Esophagus muscularis mucosa (tissue), 4 donors: ENCODE measurements at regions not wholly inside any gene's neighbourhood (a gene's known extent, or its start where the extent isn't known, plus 50 kb on each side); places are given as distances from the start of the nearest gene placed in this dataset.

ENCODE experiments used
- DNase-seq: peaks from one replicate; pipeline ENCODE4 v3.0.0-alpha.2; 2017; ENCODE audit errors: extremely low spot score
- H3K27ac ChIP-seq, 4 donors: fragments of 200-600 bp; sonication (generic); replicated peaks in 1 of 4; 1 replicate in 3 of 4; 2 replicates in 1 of 4; pipeline ENCODE4 v1.5.1; 2016 to 2019; ENCODE audit warnings: mild to moderate bottlenecking in 1 of 4
- H3K27me3 ChIP-seq, 4 donors: fragments of 200-600 bp; sonication (generic); one replicate each; pipeline versions ENCODE4 v1.5.1 to v1.6.0; 2016 to 2019
- H3K36me3 ChIP-seq, 4 donors: fragments of 200-600 bp; sonication (generic); one replicate each; pipeline ENCODE4 v1.5.1; 2016 to 2019
- H3K4me1 ChIP-seq, 4 donors: fragments of 200-600 bp; sonication (generic); one replicate each; pipeline ENCODE4 v1.5.1; 2016 to 2019
- H3K4me3 ChIP-seq, 4 donors: fragments of 200-600 bp; sonication (generic); 1 replicate in 2 of 4; 2 replicates in 2 of 4; pipeline ENCODE4 v1.5.1; 2016 to 2019; ENCODE audit warnings: mild to moderate bottlenecking in 4 of 4, moderate library complexity in 1 of 4
- H3K9me3 ChIP-seq, 4 donors: fragments of 200-600 bp; sonication (generic); 1 replicate in 3 of 4; 2 replicates in 1 of 4; pipeline ENCODE4 v1.5.1; 2016 to 2019
- CTCF ChIP-seq, 3 experiments: fragments of 200-600 bp in 2 of 3; fragments of 450-650 bp in 1 of 3; sonication (generic) in 2 of 3; IDR thresholded peaks; one replicate each; pipeline ENCODE4 v1.5.1; 2017 to 2019; ENCODE audit warnings: antibody characterized with exemption in 3 of 3, mild to moderate bottlenecking in 2 of 3, moderate library complexity in 1 of 3
- EP300 ChIP-seq: sonication (generic); formaldehyde crosslinking; IDR thresholded peaks from one replicate; pipeline ENCODE4 v1.6.1; 2017; ENCODE audit warnings: antibody characterized with exemption
- POLR2A ChIP-seq: fragments of 450-650 bp; IDR thresholded peaks from one replicate; pipeline ENCODE4 v1.6.1; 2017; ENCODE audit warnings: antibody characterized with exemption, moderate library complexity, mild to moderate bottlenecking, low read depth
- POLR2AphosphoS5 ChIP-seq, 2 donors: sonication (generic); formaldehyde crosslinking; IDR thresholded peaks; one replicate each; pipeline ENCODE4 v1.6.1; 2017; ENCODE audit warnings: antibody characterized with exemption in 2 of 2
- WGBS: methylation state at CpG from one replicate; pipeline ENCODE4 v1.1.5; 2018; 5-methylcytosine and 5-hydroxymethylcytosine counted together
- intact Hi-C: fragments of 100-400 bp; cut with DNase I; formaldehyde crosslinking; loops from one replicate; pipeline ENCODE4 v1.15.1; 2023

GRCh38 chr4:155548173-155548572, 118.5 kb upstream of the GUCY1A1 start:
- Histone ChIP-seq H3K27ac (no peak overlapping the region), H3K4me3 (no peak overlapping the region), H3K27me3 (no peaks in the 10 kb centered on the region), H3K4me1 (peaks cover 3 to 18% (median 11%) of the 10 kb centered on the region in 4 donors), H3K9me3 (peaks cover 0 to 9% (median 4%) of the 10 kb centered on the region in 4 donors), H3K36me3 (no peaks in the 10 kb centered on the region)
- TF ChIP-seq POLR2A (no peak), CTCF (IDR thresholded peaks at IDR 0.05) (no peak), EP300 (no peak), POLR2AphosphoS5 (IDR thresholded peaks at IDR 0.05) (no peak)
- 36% methylated on average over 2 of the region's 2 CpGs for WGBS
- intact Hi-C loops = no loop called here
- DNase-seq = no peak

GRCh38 chr4:155546451-155546850, 120.2 kb upstream of the GUCY1A1 start:
- H3K27ac ChIP-seq = no peak overlapping the region
- no peaks in the 10 kb centered on the region for H3K9me3 ChIP-seq
- H3K4me1 ChIP-seq = peaks cover 3 to 18% (median 11%) of the 10 kb centered on the region in 4 donors
- WGBS = 93% methylated on average over 3 of the region's 3 CpGs
- no peaks in the 10 kb centered on the region for H3K36me3 ChIP-seq
- TF ChIP-seq CTCF (IDR thresholded peaks at IDR 0.05) (no peak), POLR2AphosphoS5 (IDR thresholded peaks at IDR 0.05) (no peak), POLR2A (no peak), EP300 (no peak)
- intact Hi-C loops = no loop called here
- no peaks in the 10 kb centered on the region for H3K27me3 ChIP-seq
- DNase-seq = no peak
- H3K4me3 ChIP-seq = no peak overlapping the region

- DNase-seq = no peak
- no peaks in the 10 kb centered on the region for H3K9me3 ChIP-seq
- H3K27ac ChIP-seq = no peak overlapping the region
- H3K27me3 ChIP-seq = no peaks in the 10 kb centered on the region
- TF ChIP-seq EP300 = no peak
- TF ChIP-seq POLR2AphosphoS5 (IDR thresholded peaks at IDR 0.05) = no peak
- no peak for TF ChIP-seq POLR2A
- TF ChIP-seq CTCF (IDR thresholded peaks at IDR 0.05) = no peak
- intact Hi-C loops = no loop called here
- peaks cover 3 to 18% (median 11%) of the 10 kb centered on the region in 4 donors for H3K4me1 ChIP-seq
- 40% methylated on average over 2 of the region's 2 CpGs for WGBS
- no peaks in the 10 kb centered on the region for H3K36me3 ChIP-seq
- no peak overlapping the region for H3K4me3 ChIP-seq
Measured at GRCh38 chr4:155545456-155545855, 121.2 kb upstream of the GUCY1A1 start.

- no peaks in the 10 kb centered on the region for H3K36me3 ChIP-seq
- H3K27ac ChIP-seq = no peak overlapping the region
- H3K4me3 ChIP-seq = no peak overlapping the region
- H3K27me3 ChIP-seq = no peaks in the 10 kb centered on the region
- H3K9me3 ChIP-seq = no peaks in the 10 kb centered on the region
- WGBS = 84% methylated on average over 5 of the region's 6 CpGs
- TF ChIP-seq POLR2AphosphoS5 (IDR thresholded peaks at IDR 0.05) = no peak
- H3K4me1 ChIP-seq = peaks cover 3 to 18% (median 11%) of the 10 kb centered on the region in 4 donors
- intact Hi-C loops = no loop called here
- no peak for DNase-seq
Measured at GRCh38 chr4:155544547-155544946, 122.1 kb upstream of the GUCY1A1 start.

- no peak overlapping the region for H3K4me3 ChIP-seq
- H3K36me3 ChIP-seq = no peaks in the 10 kb centered on the region
- intact Hi-C loops = no loop called here
- no peaks in the 10 kb centered on the region for H3K27me3 ChIP-seq
- no peak for DNase-seq
- H3K4me1 ChIP-seq = peaks cover 3 to 18% (median 11%) of the 10 kb centered on the region in 4 donors
- TF ChIP-seq POLR2A (no peak), POLR2AphosphoS5 (IDR thresholded peaks at IDR 0.05) (no peak), EP300 (no peak)
- no peak overlapping the region for H3K27ac ChIP-seq
- no peaks in the 10 kb centered on the region for H3K9me3 ChIP-seq
- 57% methylated on average over 2 of the region's 3 CpGs for WGBS
Measured at GRCh38 chr4:155543126-155543765, 123.4 kb upstream of the GUCY1A1 start.

GRCh38 chr4:155542415-155542814, 124.2 kb upstream of the GUCY1A1 start:
- intact Hi-C loops = no loop called here
- DNase-seq = no peak
- Histone ChIP-seq H3K4me3 (no peak overlapping the region), H3K4me1 (peaks cover 3 to 18% (median 11%) of the 10 kb centered on the region in 4 donors), H3K36me3 (no peaks in the 10 kb centered on the region), H3K9me3 (no peaks in the 10 kb centered on the region), H3K27ac (no peak overlapping the region), H3K27me3 (no peaks in the 10 kb centered on the region)
- TF ChIP-seq EP300 = no peak
- TF ChIP-seq POLR2AphosphoS5 (IDR thresholded peaks at IDR 0.05) = no peak
- TF ChIP-seq POLR2A = no peak
- TF ChIP-seq CTCF (IDR thresholded peaks at IDR 0.05) = no peak
- WGBS = 89% methylated on average over 3 of the region's 3 CpGs
